ENCODE measurements at regions not wholly inside any gene's neighbourhood (a gene's known extent, or its start where the extent isn't known, plus 50 kb on each side); places are given as distances from the start of the nearest gene placed in this dataset.
"Not testable (repeated sequence)": the region's sequence is repeated elsewhere in the genome, so short reads cannot be mapped to it uniquely, and the experiment has no call there.

GRCh38 chr7:54299426-54299825, 242.7 kb upstream of the VSTM2A start:
- Mint-ChIP-seq H3K4me3 (no peak overlapping the region), H3K4me1 (no peaks in the 10 kb centered on the region), H3K27ac (peak overlapping the region in 1 of 7 donors; percentile 10), H3K27me3 (ENCODE audit: low read depth in 3 of 3) (no peaks in the 10 kb centered on the region), H3K9me3 (peaks cover 0 to 11% (median 5%) of the 10 kb centered on the region in 7 donors), H3K36me3 (no peaks in the 10 kb centered on the region)
- Histone ChIP-seq H4K20me1 (ENCODE audit: insufficient read depth, low read length) (no peaks in the 10 kb centered on the region), H3K27ac (ENCODE audit: low read depth in 1 of 2, low read length in 2 of 2) (no peak overlapping the region), H3K9ac (ENCODE audit: insufficient read depth, low read length, poor library complexity, severe bottlenecking) (no peak overlapping the region), H3K36me3 (replicated peaks in 1 of 2; ENCODE audit: control insufficient read depth in 1 of 2, insufficient read depth in 2 of 2, low read length in 2 of 2) (no peaks in the 10 kb centered on the region), H3K27me3 (ENCODE audit: control insufficient read depth in 2 of 2, insufficient read depth in 2 of 2, low read length in 2 of 2) (no peaks in the 10 kb centered on the region), H2AFZ (ENCODE audit: insufficient read depth, low read depth, low read length, poor library complexity, severe bottlenecking) (no peak overlapping the region), H3K79me2 (ENCODE audit: insufficient read depth, low read length) (no peaks in the 10 kb centered on the region), H3K4me1 (ENCODE audit: control insufficient read depth in 1 of 2, insufficient read depth in 2 of 2, low read length in 2 of 2) (no peaks in the 10 kb centered on the region), H3K4me2 (replicated peaks; ENCODE audit: extremely low read depth, low read length, poor library complexity, severe bottlenecking) (no peak overlapping the region), H3K4me3 (replicated peaks in 1 of 3; ENCODE audit: low read depth in 2 of 3, low read length in 3 of 3) (no peak overlapping the region), H3K9me3 (replicated peaks in 1 of 2; ENCODE audit: control insufficient read depth in 1 of 2, insufficient read depth in 1 of 2, low read length in 2 of 2) (peaks cover 0 to 8% of the 10 kb centered on the region in 2 donors)
- no peak for DNase-seq
- TF ChIP-seq CTCF (IDR thresholded peaks at IDR 0.05) = no peak
- intact Hi-C loops (cut with micrococcal nuclease) = no loop called here
- WGBS (ENCODE audit: insufficient coverage) = no CpG with 5 or more reads among the region's 4 CpGs

DNA sequence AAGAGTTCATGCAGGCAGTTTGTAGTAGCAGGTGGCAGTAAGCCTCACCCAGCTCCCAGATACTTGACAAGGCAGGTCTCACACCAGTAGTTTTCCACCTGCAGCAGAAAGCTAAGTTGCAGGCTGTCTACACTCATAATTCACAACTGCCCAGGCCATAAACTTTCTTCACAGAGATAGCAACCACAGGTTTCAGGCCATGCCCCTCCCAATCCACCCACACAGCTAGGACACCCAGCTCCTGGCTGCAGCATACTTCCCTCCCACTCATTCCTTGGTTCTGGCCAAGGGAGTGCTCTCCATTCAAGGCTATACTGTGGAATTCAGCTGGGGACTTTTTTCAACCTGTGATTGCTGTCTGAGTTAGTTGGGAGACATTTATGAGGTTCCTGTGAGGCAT, 226.2 kb upstream of the VSTM2A start:
- H3K4me3 Mint-ChIP-seq; H3K27me3 Mint-ChIP-seq (ENCODE audit: low read depth in 3 of 3); H3K4me1 ChIP-seq (ENCODE audit: control insufficient read depth in 1 of 2, insufficient read depth in 2 of 2, low read length in 2 of 2); H3K27me3 ChIP-seq (ENCODE audit: control insufficient read depth in 2 of 2, insufficient read depth in 2 of 2, low read length in 2 of 2); DNase-seq; H2AFZ ChIP-seq (ENCODE audit: insufficient read depth, low read depth, low read length, poor library complexity, severe bottlenecking); H3K9me3 ChIP-seq (replicated peaks in 1 of 2; ENCODE audit: control insufficient read depth in 1 of 2, insufficient read depth in 1 of 2, low read length in 2 of 2); H3K9me3 Mint-ChIP-seq; intact Hi-C loops (cut with micrococcal nuclease); H3K36me3 Mint-ChIP-seq; H3K4me2 ChIP-seq (replicated peaks; ENCODE audit: extremely low read depth, low read length, poor library complexity, severe bottlenecking); H3K36me3 ChIP-seq (replicated peaks in 1 of 2; ENCODE audit: control insufficient read depth in 1 of 2, insufficient read depth in 2 of 2, low read length in 2 of 2); H3K4me1 Mint-ChIP-seq; H3K9ac ChIP-seq (ENCODE audit: insufficient read depth, low read length, poor library complexity, severe bottlenecking); H4K20me1 ChIP-seq (ENCODE audit: insufficient read depth, low read length); H3K27ac ChIP-seq (ENCODE audit: low read depth in 1 of 2, low read length in 2 of 2); H3K79me2 ChIP-seq (ENCODE audit: insufficient read depth, low read length); H3K27ac Mint-ChIP-seq; H3K4me3 ChIP-seq (replicated peaks in 1 of 3; ENCODE audit: low read depth in 2 of 3, low read length in 3 of 3): not testable (repeated sequence)

Data from CD14-positive monocyte (primary cell).